Lower leg skin (tissue), 4 donors: ENCODE measurements at regions not wholly inside any gene's neighbourhood (a gene's known extent, or its start where the extent isn't known, plus 50 kb on each side); places are given as distances from the start of the nearest gene placed in this dataset.

Experiments
- DNase-seq, 2 donors: peaks; one replicate each; pipeline ENCODE4 v3.0.0-alpha.2; 2019; ENCODE audit warnings: low spot score in 2 of 2
- H3K4me3 ChIP-seq: fragments of 200-600 bp; sonication (generic); 2 replicates; pipeline ENCODE4 v1.5.1; 2017; ENCODE audit warnings: mild to moderate bottlenecking, low read depth; ENCODE audit not compliant: poor library complexity, severe bottlenecking
- CTCF ChIP-seq, 3 donors: fragments of 450-650 bp; IDR thresholded peaks; one replicate each; pipeline ENCODE4 v1.5.1; 2016; ENCODE audit warnings: antibody characterized with exemption in 3 of 3, mild to moderate bottlenecking in 3 of 3, moderate library complexity in 2 of 3
- POLR2A ChIP-seq, 2 donors: fragments of 450-650 bp; IDR thresholded peaks; one replicate each; pipeline ENCODE4 v1.6.1; 2016 to 2017; ENCODE audit warnings: antibody characterized with exemption in 2 of 2, mild to moderate bottlenecking in 1 of 2, moderate library complexity in 1 of 2
- WGBS, 2 donors: methylation state at CpG; one replicate each; pipeline ENCODE4 v1.1.5; 2018; 5-methylcytosine and 5-hydroxymethylcytosine counted together
- intact Hi-C: fragments of 100-400 bp; cut with DNase I; formaldehyde crosslinking; loops from one replicate; pipeline ENCODE4 v1.15.0; 2023; ENCODE audit warnings: low total_unique reads

DNA sequence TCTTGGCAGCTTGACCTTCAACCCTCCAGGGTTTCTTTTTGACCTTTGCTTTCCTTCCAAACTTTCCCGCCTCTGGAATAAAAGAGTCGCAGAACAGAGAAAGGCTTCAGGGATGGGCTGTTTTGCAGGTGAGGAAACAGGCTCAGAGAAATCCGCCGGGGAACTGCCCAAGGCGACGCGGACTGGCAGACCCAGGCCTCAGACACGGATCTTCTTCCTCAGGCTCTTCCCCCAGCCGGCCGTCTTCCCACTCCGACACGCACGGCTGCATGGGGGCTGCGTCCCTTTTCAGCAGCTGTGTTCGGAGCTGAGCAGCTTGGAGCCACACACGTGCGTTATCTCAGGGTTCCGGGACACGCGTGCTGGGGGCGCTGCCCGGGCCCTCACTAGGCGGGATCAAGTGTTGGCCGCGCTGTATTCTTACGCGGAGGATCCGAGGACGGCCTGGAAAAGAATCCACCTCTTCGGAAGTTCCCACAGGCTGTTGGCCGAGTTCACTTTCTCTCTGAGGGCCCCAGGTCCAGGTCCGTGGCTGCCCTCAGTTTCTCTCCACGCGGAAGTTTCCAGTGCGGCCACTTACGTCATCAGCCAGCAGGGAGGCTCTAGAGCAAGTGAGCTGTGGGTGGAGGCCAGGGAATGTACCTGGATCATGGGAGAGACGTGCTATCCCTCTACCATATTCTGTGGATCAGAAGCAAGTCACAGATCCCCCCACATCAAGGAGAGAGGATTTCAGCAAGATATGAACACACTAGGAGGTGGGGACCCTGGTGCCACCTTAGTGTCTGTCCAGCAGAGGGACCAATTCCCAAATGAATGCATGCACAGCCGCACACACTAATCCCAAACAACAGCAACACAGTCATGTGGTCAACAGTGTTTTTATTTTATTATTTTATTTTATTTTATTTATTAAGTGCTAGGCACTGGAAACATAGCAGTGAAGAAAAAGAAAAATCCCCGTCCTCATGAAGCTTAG is 100.4 kb downstream of the ING1 start:
- intact Hi-C loops = loop anchor here (10.0 kb wide), 1 partner anchor 219 kb away; no protein-coding TSS in a partner anchor
- 95 to 96% methylated on average over 39 of the region's 39 CpGs for WGBS, 2 donors
- TF ChIP-seq POLR2A (IDR thresholded peaks at IDR 0.05) (no peak), CTCF (IDR thresholded peaks at IDR 0.05) (no peak)
- DNase-seq = peak in 1 of 2 donors; percentile 71
- no peak overlapping the region for H3K4me3 ChIP-seq

DNA sequence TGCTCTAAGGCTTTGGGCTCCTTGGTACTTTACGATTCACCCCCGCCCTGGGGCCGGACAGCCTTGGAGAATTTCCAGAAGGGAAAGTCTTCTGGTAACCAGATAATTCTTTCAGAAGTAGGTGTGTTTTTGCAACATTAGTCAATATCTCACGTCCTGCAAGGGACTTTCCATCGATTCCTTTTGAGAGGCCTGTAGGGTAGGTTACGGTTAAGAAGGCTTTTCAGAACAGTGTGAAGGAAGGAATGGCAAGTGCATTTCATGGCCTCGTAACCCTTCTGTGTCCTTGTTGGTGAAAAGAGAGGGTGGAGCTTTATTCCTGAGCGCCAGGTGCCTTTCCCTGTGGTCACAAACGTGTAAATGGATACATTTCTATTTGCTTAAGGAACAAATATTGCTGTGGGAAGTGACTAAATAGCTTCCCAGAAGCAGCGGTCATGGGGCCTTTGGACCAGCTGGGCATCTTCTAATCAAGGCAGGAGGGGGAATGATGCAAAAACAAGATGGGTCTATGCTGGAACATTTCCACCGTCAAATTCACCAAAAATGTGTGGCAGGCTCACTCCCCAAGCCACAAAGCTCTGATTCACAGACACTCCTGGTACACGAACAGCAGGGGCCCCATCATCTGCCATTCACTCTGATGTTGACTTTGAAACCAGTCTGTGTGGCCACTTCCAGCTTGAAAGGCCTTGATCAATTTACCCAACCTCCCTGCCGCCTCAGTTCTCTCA is 99.2 kb downstream of the ANKRD10 start:
- no peak for TF ChIP-seq CTCF (IDR thresholded peaks at IDR 0.05)
- TF ChIP-seq POLR2A (IDR thresholded peaks at IDR 0.05) = no peak
- WGBS, 2 donors = 71 to 75% methylated on average over 13 of the region's 13 CpGs
- intact Hi-C loops = loop anchor here (10.0 kb wide), 1 partner anchor 221 kb away; no protein-coding TSS in a partner anchor
- no peak overlapping the region for H3K4me3 ChIP-seq
- DNase-seq = peak in 1 of 2 donors; percentile 84

- 61 to 87% methylated on average over 5 of the region's 5 CpGs for WGBS, 2 donors
- peak in 1 of 2 donors; percentile 56 for DNase-seq
- TF ChIP-seq POLR2A (IDR thresholded peaks at IDR 0.05) (no peak), CTCF (IDR thresholded peaks at IDR 0.05) (no peak)
- intact Hi-C loops = loop anchor here (10.0 kb wide), 1 partner anchor 222 kb away; no protein-coding TSS in a partner anchor
- no peak overlapping the region for H3K4me3 ChIP-seq
These were observed 98.4 kb downstream of the ANKRD10 start for GRCh38 chr13:110816500-110816899.

GRCh38 chr13:110817143-110817542 is 97.7 kb downstream of the ANKRD10 start:
- H3K4me3 ChIP-seq = no peak overlapping the region
- TF ChIP-seq CTCF (IDR thresholded peaks at IDR 0.05) = no peak
- TF ChIP-seq POLR2A (IDR thresholded peaks at IDR 0.05) = no peak
- 85 to 86% methylated on average over 3 of the region's 3 CpGs for WGBS, 2 donors
- no peak for DNase-seq
- intact Hi-C loops = loop anchor here (10.0 kb wide), 1 partner anchor 222 kb away; no protein-coding TSS in a partner anchor

GRCh38 chr13:110818747-110819146 is 96.1 kb downstream of the ANKRD10 start:
- WGBS, 2 donors = 79 to 84% methylated on average over 8 of the region's 8 CpGs
- intact Hi-C loops = loop anchor here (10.0 kb wide), 1 partner anchor 224 kb away; no protein-coding TSS in a partner anchor
- DNase-seq = no peak
- no peak overlapping the region for H3K4me3 ChIP-seq
- TF ChIP-seq CTCF (IDR thresholded peaks at IDR 0.05) = no peak
- TF ChIP-seq POLR2A (IDR thresholded peaks at IDR 0.05) = no peak
